ENCODE measurements at regions not wholly inside any gene's neighbourhood (a gene's known extent, or its start where the extent isn't known, plus 50 kb on each side); places are given as distances from the start of the nearest gene placed in this dataset.

DNA sequence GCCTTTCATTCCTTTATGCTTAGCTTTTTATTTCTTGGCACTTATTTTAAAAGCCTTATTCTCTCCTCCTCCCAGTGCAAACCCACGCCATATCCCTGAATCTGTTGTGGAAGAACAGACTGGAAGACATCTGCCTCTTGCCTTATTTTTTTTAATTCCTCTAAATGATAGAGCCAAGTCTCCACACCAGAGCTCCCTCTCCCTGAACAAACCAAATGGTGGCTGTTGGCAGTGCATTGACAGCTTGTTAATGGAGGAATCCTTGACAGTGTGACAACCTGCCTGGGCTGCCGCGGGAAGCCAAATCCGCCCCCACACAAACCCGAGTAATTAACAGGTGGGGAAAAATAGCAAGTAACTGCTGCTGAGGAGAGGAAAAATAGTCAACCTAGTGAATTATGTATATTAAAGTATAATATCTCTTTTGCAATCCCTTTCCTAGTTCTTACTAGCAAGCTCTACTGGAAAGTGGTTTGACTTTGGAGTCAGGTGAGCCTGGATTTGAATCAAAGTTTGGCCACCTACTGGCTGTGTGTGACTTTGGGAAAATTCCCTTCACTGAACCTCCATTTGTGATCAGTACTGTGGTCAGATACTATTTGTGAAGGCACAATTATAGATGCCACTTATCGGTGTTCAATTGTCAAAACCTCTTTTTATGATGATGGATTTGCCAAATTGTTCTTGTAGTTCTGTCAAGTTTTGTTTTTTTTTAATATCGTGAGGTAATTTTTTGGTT is 589.6 kb downstream of the PDCD6IP start:
- TF ChIP-seq, protein P1, sequence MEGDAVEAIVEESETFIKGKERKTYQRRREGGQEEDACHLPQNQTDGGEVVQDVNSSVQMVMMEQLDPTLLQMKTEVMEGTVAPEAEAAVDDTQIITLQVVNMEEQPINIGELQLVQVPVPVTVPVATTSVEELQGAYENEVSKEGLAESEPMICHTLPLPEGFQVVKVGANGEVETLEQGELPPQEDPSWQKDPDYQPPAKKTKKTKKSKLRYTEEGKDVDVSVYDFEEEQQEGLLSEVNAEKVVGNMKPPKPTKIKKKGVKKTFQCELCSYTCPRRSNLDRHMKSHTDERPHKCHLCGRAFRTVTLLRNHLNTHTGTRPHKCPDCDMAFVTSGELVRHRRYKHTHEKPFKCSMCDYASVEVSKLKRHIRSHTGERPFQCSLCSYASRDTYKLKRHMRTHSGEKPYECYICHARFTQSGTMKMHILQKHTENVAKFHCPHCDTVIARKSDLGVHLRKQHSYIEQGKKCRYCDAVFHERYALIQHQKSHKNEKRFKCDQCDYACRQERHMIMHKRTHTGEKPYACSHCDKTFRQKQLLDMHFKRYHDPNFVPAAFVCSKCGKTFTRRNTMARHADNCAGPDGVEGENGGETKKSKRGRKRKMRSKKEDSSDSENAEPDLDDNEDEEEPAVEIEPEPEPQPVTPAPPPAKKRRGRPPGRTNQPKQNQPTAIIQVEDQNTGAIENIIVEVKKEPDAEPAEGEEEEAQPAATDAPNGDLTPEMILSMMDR (IDR thresholded peaks at IDR 0.05), result no peak
- no peak for TF ChIP-seq EP300 (IDR thresholded peaks at IDR 0.05)

All from sigmoid colon (tissue), 4 donors.